HG02763 (cell line): ENCODE measurements at regions not wholly inside any gene's neighbourhood (a gene's known extent, or its start where the extent isn't known, plus 50 kb on each side); places are given as distances from the start of the nearest gene placed in this dataset.
A peak's percentile ranks its signal among the peaks of the same experiment; 100 is the strongest.
"Not testable (repeated sequence)": the region's sequence is repeated elsewhere in the genome, so short reads cannot be mapped to it uniquely, and the experiment has no call there.

Source experiments
- ATAC-seq: cut with Tn5 transposase; IDR thresholded peaks from one replicate; pipeline ENCODE4 v1.9.1; 2021; ENCODE audit warnings: mild to moderate bottlenecking, moderate library complexity; ENCODE audit not compliant: unreplicated experiment

DNA sequence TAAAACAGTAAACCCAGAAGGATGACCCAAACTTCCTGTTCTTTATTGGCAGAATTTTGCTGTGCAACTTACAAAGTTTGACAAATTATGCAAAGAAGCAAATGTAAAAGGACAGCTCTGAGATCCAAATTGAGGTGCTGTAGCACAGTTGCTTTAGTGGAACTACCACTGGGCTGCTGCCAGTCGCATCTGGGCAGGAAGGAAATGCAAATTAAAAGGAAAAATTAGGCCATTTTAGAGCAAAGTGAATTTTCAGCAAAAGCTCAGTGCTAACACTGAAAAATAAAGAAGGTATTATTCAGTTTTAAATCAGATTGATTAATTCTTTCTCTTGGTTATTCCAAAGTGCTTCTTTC is 104.5 kb downstream of the ZMAT3 start:
- peak; percentile 29 for ATAC-seq

- ATAC-seq, result peak; percentile 41
These were observed 105.1 kb downstream of the ZMAT3 start for GRCh38 chr3:178966299-178967176.

GRCh38 chr3:178964551-178964950 is 107.1 kb downstream of the ZMAT3 start:
- no peak for ATAC-seq

- no peak for ATAC-seq
These were observed 110.7 kb downstream of the ZMAT3 start for GRCh38 chr3:178960918-178961317.

DNA sequence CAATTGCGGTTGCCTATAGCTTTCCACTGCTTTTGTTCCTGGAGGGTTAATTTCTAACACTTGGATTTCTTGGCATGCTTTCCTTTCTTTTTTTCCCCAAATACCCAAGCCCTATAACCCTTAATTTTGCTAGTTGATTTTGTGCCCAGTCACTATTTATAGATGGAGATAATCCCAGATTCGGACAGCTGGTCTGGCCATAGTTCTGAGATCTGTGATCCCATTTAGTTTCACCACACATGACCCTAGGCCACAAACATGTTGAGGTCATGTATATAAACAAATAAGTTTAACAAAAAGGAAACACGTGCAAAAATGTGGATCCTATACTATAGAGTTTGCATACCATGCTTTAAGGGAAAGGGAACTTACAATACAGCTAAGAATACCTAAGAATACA is 111.4 kb downstream of the ZMAT3 start:
- ATAC-seq, result no peak

GRCh38 chr3:178950676-178951075 is 120.9 kb downstream of the ZMAT3 start:
- no peak for ATAC-seq

- no peak for ATAC-seq
These were observed 121.7 kb downstream of the ZMAT3 start for GRCh38 chr3:178949896-178950295.

DNA sequence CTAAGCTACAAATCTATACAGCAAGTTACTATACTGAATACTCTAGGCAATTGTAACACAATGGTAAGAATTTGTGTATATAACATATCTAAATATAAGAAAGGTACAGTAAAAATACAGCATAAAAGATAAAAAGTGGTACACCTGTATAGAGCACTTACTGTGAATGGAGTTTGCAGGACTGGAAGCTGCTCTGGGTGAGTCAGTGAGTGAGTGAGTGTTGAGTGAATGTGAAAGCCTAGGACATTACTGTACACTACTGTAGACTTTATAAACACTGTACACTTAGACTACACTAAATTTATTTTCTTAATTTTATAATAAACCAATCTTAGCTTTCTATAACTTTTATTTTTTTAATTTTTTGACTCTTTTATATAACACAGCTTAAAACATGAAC is 123.1 kb downstream of the ZMAT3 start:
- no peak for ATAC-seq

- ATAC-seq, result no peak
These were observed 123.9 kb downstream of the ZMAT3 start for GRCh38 chr3:178947738-178948137.

DNA sequence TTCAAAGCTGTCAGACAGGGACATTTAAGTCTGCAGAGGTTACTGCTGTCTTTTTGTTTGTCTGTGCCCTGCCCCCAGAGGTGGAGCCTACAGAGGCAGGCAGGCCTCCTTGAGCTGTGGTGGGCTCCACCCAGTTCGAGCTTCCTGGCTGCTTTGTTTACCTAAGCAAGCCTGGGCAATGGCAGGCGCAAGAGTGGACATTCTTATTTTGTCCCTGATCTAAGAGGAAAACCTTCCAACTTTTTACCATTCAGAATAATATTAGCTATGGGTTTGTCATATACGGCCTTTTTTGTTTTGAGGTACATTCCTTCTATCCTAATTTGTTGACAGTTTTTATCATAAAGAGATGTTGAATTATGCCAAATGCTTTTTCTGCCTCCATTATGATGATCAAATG is 129.3 kb downstream of the ZMAT3 start:
- ATAC-seq, result not testable (repeated sequence)

- ATAC-seq, result no peak
These were observed 141.5 kb downstream of the ZMAT3 start for GRCh38 chr3:178930116-178930515.

- ATAC-seq, result no peak
These were observed 155.4 kb downstream of the ZMAT3 start for GRCh38 chr3:178916223-178916622.

DNA sequence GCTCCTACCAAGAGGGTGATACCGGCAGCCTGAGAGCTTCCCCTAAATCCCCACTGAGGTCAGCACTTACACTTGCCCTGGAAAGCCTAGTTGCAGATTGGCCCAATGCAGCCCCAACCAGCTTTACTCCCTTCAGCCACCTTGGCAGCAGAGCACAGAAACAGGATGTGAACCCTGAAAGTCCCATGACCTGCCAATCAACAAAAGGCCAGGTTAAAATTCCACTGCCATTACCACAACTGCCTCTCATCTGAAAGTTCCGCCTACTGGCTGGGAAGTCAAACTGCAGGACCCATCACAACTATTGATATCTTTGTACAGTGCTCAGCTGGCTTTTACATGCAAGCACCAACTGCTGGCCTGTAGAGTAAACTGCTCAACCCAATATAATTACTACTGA is 156.2 kb downstream of the ZMAT3 start:
- no peak for ATAC-seq

GRCh38 chr3:178907081-178907480 is 164.5 kb downstream of the ZMAT3 start:
- no peak for ATAC-seq

GRCh38 chr3:178901204-178901603 is 170.4 kb downstream of the ZMAT3 start:
- ATAC-seq, result no peak

GRCh38 chr3:178900029-178900646 is 171.5 kb downstream of the ZMAT3 start:
- no peak for ATAC-seq

DNA sequence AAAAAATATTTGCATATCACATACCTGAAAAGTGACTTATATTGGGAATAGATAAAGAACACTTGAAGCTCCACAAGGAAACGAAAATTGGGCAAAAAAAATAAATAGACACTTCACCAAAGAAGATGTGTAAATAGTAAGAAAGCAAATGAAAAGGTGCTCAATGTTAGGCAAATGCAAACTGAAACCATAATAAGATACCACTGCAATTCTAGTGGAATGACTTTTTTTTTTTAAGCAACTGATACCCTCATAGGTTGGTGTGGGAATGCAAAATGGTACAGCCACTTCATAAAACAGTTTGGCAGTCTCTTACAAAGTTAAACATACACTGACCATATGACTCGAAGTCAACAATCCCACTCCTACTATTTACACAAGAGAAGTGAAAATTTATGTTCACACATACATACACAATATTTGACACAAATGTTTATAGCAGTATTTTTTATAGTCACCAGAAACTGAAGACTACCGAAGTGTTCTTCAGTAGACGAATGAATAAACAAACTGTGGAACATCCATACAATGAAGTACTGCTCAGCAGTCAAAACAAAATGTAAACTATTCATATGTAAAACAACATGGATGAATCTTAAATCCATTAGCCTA is 176.3 kb downstream of the ZMAT3 start:
- ATAC-seq, result no peak
